Smooth muscle cell (in vitro differentiated cells): ENCODE measurements at regions not wholly inside any gene's neighbourhood (a gene's known extent, or its start where the extent isn't known, plus 50 kb on each side); places are given as distances from the start of the nearest gene placed in this dataset.
A peak's percentile ranks its signal among the peaks of the same experiment; 100 is the strongest.
"Not testable (repeated sequence)": the region's sequence is repeated elsewhere in the genome, so short reads cannot be mapped to it uniquely, and the experiment has no call there.

Experiments used
- DNase-seq: peaks from one replicate; lab custom pipeline; 2025; ENCODE audit not compliant: unreplicated experiment; lab: John Stamatoyannopoulos, UW
- H2AFZ ChIP-seq: fragments of 200-600 bp; sonication (generic); 2 replicates; pipeline ENCODE4 v1.6.0; 2016; ENCODE audit warnings: antibody characterized with exemption, low read depth, mild to moderate bottlenecking
- H3F3A ChIP-seq: fragments of 200-600 bp; sonication (generic); 2 replicates; pipeline ENCODE4 v1.6.0; 2017; ENCODE audit warnings: antibody characterized with exemption, low read depth
- H3K27ac ChIP-seq: fragments of 200-600 bp; sonication (generic); 2 replicates; pipeline ENCODE4 v1.5.1; 2016; ENCODE audit warnings: low read depth, mild to moderate bottlenecking
- H3K27me3 ChIP-seq: fragments of 200-600 bp; sonication (generic); 2 replicates; pipeline ENCODE4 v1.6.1; 2016; ENCODE audit warnings: low read depth, mild to moderate bottlenecking
- H3K36me3 ChIP-seq: fragments of 200-600 bp; sonication (generic); 2 replicates; pipeline ENCODE4 v1.5.1; 2016; ENCODE audit warnings: low read depth
- H3K4me1 ChIP-seq: fragments of 200-600 bp; sonication (generic); 2 replicates; pipeline ENCODE4 v1.5.1; 2016; ENCODE audit warnings: low read depth
- H3K4me2 ChIP-seq: fragments of 200-600 bp; sonication (generic); 2 replicates; pipeline ENCODE4 v1.6.0; 2016; ENCODE audit warnings: mild to moderate bottlenecking
- H3K4me3 ChIP-seq: fragments of 200-600 bp; sonication (generic); 2 replicates; pipeline ENCODE4 v1.5.1; 2016; ENCODE audit warnings: mild to moderate bottlenecking
- H3K79me2 ChIP-seq: fragments of 200-600 bp; sonication (generic); 2 replicates; pipeline ENCODE4 v1.6.0; 2016; ENCODE audit warnings: low read depth, mild to moderate bottlenecking
- H3K9ac ChIP-seq: fragments of 200-600 bp; sonication (generic); 2 replicates; pipeline ENCODE4 v1.6.0; 2016; ENCODE audit warnings: low read depth
- H3K9me3 ChIP-seq: fragments of 200-600 bp; sonication (generic); replicated peaks from 2 replicates; pipeline ENCODE4 v1.5.1; 2016; ENCODE audit warnings: low read depth
- H4K20me1 ChIP-seq: fragments of 200-600 bp; sonication (generic); 2 replicates; pipeline ENCODE4 v1.6.0; 2016; ENCODE audit warnings: low read depth
- CTCF ChIP-seq: fragments of 200-600 bp; sonication (generic); IDR thresholded peaks from 2 replicates; pipeline ENCODE4 v1.5.1; 2017; ENCODE audit warnings: borderline replicate concordance, mild to moderate bottlenecking, antibody characterized with exemption; ENCODE audit not compliant: insufficient read depth, poor library complexity, severe bottlenecking
- WGBS: methylation state at CpG from one replicate; pipeline ENCODE4 v1.1.7; 2016; ENCODE audit warnings: low lambda C conversion rate; 5-methylcytosine and 5-hydroxymethylcytosine counted together

GRCh38 chr5:61232490-61233050, 70.3 kb upstream of the SMIM15 start:
- 49% methylated on average over 3 of the region's 3 CpGs for WGBS
- H3K36me3 ChIP-seq = no peaks in the 10 kb centered on the region
- no peak overlapping the region for H3K27ac ChIP-seq
- H3K4me1 ChIP-seq = no peaks in the 10 kb centered on the region
- no peak overlapping the region for H3K4me2 ChIP-seq
- no peak overlapping the region for H2AFZ ChIP-seq
- H4K20me1 ChIP-seq = no peaks in the 10 kb centered on the region
- no peaks in the 10 kb centered on the region for H3K79me2 ChIP-seq
- peaks cover 3% of the 10 kb centered on the region for H3F3A ChIP-seq
- no peaks in the 10 kb centered on the region for H3K27me3 ChIP-seq
- no peak for TF ChIP-seq CTCF
- H3K9ac ChIP-seq = no peak overlapping the region
- DNase-seq = no peak
- H3K4me3 ChIP-seq = no peak overlapping the region
- H3K9me3 ChIP-seq = no peaks in the 10 kb centered on the region

- H3K27me3 ChIP-seq = no peaks in the 10 kb centered on the region
- no peaks in the 10 kb centered on the region for H4K20me1 ChIP-seq
- H3K79me2 ChIP-seq = no peaks in the 10 kb centered on the region
- no peak overlapping the region for H3K9ac ChIP-seq
- no peaks in the 10 kb centered on the region for H3K4me1 ChIP-seq
- H3K4me2 ChIP-seq = no peak overlapping the region
- no peak for TF ChIP-seq CTCF
- no peaks in the 10 kb centered on the region for H3K36me3 ChIP-seq
- no peak overlapping the region for H3K27ac ChIP-seq
- WGBS = 81% methylated on average over 4 of the region's 4 CpGs
- no peaks in the 10 kb centered on the region for H3K9me3 ChIP-seq
- H2AFZ ChIP-seq = no peak overlapping the region
- no peak overlapping the region for H3K4me3 ChIP-seq
- DNase-seq = no peak
- H3F3A ChIP-seq = peaks cover 3% of the 10 kb centered on the region
These were observed 71.8 kb upstream of the SMIM15 start for GRCh38 chr5:61234019-61234418.

- H3K79me2 ChIP-seq, H3F3A ChIP-seq, H3K4me3 ChIP-seq, DNase-seq, H3K4me1 ChIP-seq, H3K9me3 ChIP-seq, H3K36me3 ChIP-seq, H3K27me3 ChIP-seq, H3K9ac ChIP-seq, H3K4me2 ChIP-seq, H2AFZ ChIP-seq, H4K20me1 ChIP-seq, H3K27ac ChIP-seq: not testable (repeated sequence)
- 94% methylated on average over 3 of the region's 3 CpGs for WGBS
These were observed 74.4 kb upstream of the SMIM15 start for GRCh38 chr5:61236715-61237114.

- no peaks in the 10 kb centered on the region for H3K36me3 ChIP-seq
- H3K9me3 ChIP-seq = no peaks in the 10 kb centered on the region
- H3K9ac ChIP-seq = peak overlapping the region; percentile 58
- H3F3A ChIP-seq = no peaks in the 10 kb centered on the region
- H3K79me2 ChIP-seq = no peaks in the 10 kb centered on the region
- H3K4me2 ChIP-seq = peak overlapping the region; percentile 52
- no peak for TF ChIP-seq CTCF
- no peaks in the 10 kb centered on the region for H4K20me1 ChIP-seq
- no peaks in the 10 kb centered on the region for H3K27me3 ChIP-seq
- WGBS = 61% methylated on average over 4 of the region's 4 CpGs
- H3K4me1 ChIP-seq = peaks cover 7% of the 10 kb centered on the region
- H3K4me3 ChIP-seq = no peak overlapping the region
- peak overlapping the region; percentile 82 for H3K27ac ChIP-seq
- DNase-seq = no peak
- peak overlapping the region; percentile 46 for H2AFZ ChIP-seq
These were observed 83.2 kb upstream of the SMIM15 start for GRCh38 chr5:61245486-61245885.
